Activated CD4-positive, alpha-beta T cell treated with anti-CD3 and anti-CD28 coated beads, Interleukin-2, amount 10 ng/mL, durations not matched to agents 24 days and 14 days (primary cell): ENCODE measurements at regions not wholly inside any gene's neighbourhood (a gene's known extent, or its start where the extent isn't known, plus 50 kb on each side); places are given as distances from the start of the nearest gene placed in this dataset.
"Not testable (repeated sequence)": the region's sequence is repeated elsewhere in the genome, so short reads cannot be mapped to it uniquely, and the experiment has no call there.

Source experiments
- DNase-seq: peaks from one replicate; pipeline ENCODE4 v3.0.0; 2022
- H3K27ac Mint-ChIP-seq: one replicate; pipeline ENCODE4 v1.8.0; 2022; ENCODE audit warnings: mild to moderate bottlenecking, mixed read lengths
- H3K27me3 Mint-ChIP-seq: one replicate; pipeline ENCODE4 v1.8.0; 2022; ENCODE audit warnings: mixed read lengths
- H3K36me3 Mint-ChIP-seq: one replicate; pipeline ENCODE4 v1.8.0; 2022; ENCODE audit warnings: low read depth, mild to moderate bottlenecking, mixed read lengths
- H3K4me1 Mint-ChIP-seq: one replicate; pipeline ENCODE4 v1.8.0; 2021; ENCODE audit warnings: mixed read lengths
- H3K4me3 Mint-ChIP-seq: one replicate; pipeline ENCODE4 v1.8.0; 2022; ENCODE audit warnings: mild to moderate bottlenecking, moderate library complexity, mixed read lengths
- H3K9me3 Mint-ChIP-seq: one replicate; pipeline ENCODE4 v1.8.0; 2021; ENCODE audit warnings: mixed read lengths
- intact Hi-C: fragments of 100-400 bp; cut with micrococcal nuclease; formaldehyde crosslinking; loops from one replicate; pipeline ENCODE4 v1.15.1; 2023

- Mint-ChIP-seq H3K27ac (no peak overlapping the region), H3K9me3 (peaks cover 3% of the 10 kb centered on the region), H3K36me3 (no peaks in the 10 kb centered on the region), H3K4me1 (no peaks in the 10 kb centered on the region), H3K27me3 (no peaks in the 10 kb centered on the region), H3K4me3 (no peak overlapping the region)
- intact Hi-C loops: no loop called here
- DNase-seq: no peak
These were observed 295.5 kb upstream of the HS3ST5 start for GRCh38 chr6:114638341-114638740.

GRCh38 chr6:114634016-114634415 lies 291.2 kb upstream of the HS3ST5 start:
- Mint-ChIP-seq H3K27ac (no peak overlapping the region), H3K4me3 (no peak overlapping the region), H3K4me1 (no peaks in the 10 kb centered on the region), H3K27me3 (no peaks in the 10 kb centered on the region), H3K36me3 (no peaks in the 10 kb centered on the region), H3K9me3 (peaks cover 12% of the 10 kb centered on the region)
- DNase-seq: no peak
- intact Hi-C loops: no loop called here

DNA sequence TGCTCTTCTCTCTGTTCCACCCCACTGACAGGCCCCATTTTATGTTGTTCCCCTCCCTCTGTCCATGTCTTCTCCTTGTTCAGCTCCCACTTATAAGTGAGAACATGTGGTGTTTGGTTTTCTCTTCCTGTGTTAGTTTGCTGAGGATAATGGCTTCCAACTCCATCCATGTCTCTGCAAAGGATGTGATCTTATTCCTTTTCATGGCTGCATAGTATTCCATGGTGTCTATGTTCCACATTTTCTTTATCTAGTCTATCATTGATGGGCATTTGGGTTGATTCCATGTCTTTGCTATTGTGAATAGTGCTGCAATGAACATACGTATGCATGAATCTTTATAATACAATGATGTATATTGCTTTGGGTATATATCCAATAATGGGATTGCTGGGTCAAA lies 283.4 kb upstream of the HS3ST5 start:
- H3K27ac Mint-ChIP-seq, H3K36me3 Mint-ChIP-seq, H3K4me3 Mint-ChIP-seq, H3K9me3 Mint-ChIP-seq, intact Hi-C loops, DNase-seq, H3K4me1 Mint-ChIP-seq, H3K27me3 Mint-ChIP-seq: not testable (repeated sequence)

- H3K36me3 Mint-ChIP-seq: no peaks in the 10 kb centered on the region
- H3K4me3 Mint-ChIP-seq: no peak overlapping the region
- no peaks in the 10 kb centered on the region for H3K4me1 Mint-ChIP-seq
- DNase-seq: no peak
- no peak overlapping the region for H3K27ac Mint-ChIP-seq
- H3K27me3 Mint-ChIP-seq: no peaks in the 10 kb centered on the region
- no peaks in the 10 kb centered on the region for H3K9me3 Mint-ChIP-seq
- intact Hi-C loops: no loop called here
These were observed 276.9 kb upstream of the HS3ST5 start for GRCh38 chr6:114619621-114620200.

GRCh38 chr6:114611696-114612095 lies 268.9 kb upstream of the HS3ST5 start:
- Mint-ChIP-seq H3K4me3 (no peak overlapping the region), H3K9me3 (no peaks in the 10 kb centered on the region), H3K27me3 (no peaks in the 10 kb centered on the region), H3K4me1 (no peaks in the 10 kb centered on the region), H3K27ac (no peak overlapping the region), H3K36me3 (no peaks in the 10 kb centered on the region)
- intact Hi-C loops: no loop called here
- DNase-seq: no peak

DNA sequence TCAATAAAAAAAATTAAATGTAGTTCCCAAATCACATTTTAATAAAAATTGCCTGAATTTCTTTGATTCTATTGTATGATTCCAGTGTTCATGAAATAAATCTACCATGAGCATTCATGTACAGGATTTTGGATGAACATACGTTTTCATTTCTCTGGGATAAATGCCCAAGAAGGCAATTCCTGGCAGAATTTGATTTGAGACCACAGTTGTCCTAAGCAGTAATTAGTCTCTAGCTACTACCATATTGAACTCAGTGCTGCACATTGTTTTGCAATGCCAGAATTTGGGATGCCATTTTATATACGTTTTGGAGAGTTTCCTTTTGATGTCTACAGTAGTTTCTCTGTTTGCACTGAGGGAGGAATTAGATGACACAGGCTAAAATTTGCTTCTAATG lies 265.3 kb upstream of the HS3ST5 start:
- intact Hi-C loops: no loop called here

DNA sequence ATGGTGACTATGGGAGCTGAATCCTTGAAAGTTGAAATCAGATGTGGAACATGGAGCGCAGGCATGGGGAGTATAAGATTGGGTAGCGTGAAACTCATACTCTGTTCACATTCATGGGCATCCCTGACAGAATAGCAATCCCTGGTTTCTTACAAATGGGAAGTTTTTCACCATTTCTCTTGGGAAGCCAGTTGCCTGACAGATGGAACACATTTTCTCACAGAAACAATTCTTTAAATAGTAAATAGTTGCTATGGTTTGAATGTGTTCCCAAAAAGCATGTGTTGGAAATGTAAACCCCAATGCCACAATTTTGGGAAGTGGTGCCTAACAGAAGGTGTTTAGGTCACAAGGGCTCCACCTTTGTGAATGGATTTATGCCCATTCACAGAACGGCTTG lies 262.8 kb upstream of the HS3ST5 start:
- Mint-ChIP-seq H3K9me3 (no peaks in the 10 kb centered on the region), H3K27ac (no peak overlapping the region), H3K4me3 (no peak overlapping the region), H3K27me3 (no peaks in the 10 kb centered on the region), H3K4me1 (no peaks in the 10 kb centered on the region), H3K36me3 (no peaks in the 10 kb centered on the region)
- DNase-seq: no peak
- intact Hi-C loops: no loop called here

More for the DNA sequence above, 265.3 kb upstream of the HS3ST5 start:
- H3K4me1 Mint-ChIP-seq: no peaks in the 10 kb centered on the region
- H3K9me3 Mint-ChIP-seq: no peaks in the 10 kb centered on the region
- no peak overlapping the region for H3K27ac Mint-ChIP-seq
- no peak for DNase-seq
- no peaks in the 10 kb centered on the region for H3K27me3 Mint-ChIP-seq
- no peak overlapping the region for H3K4me3 Mint-ChIP-seq
- H3K36me3 Mint-ChIP-seq: no peaks in the 10 kb centered on the region

- H3K4me1 Mint-ChIP-seq: no peaks in the 10 kb centered on the region
- H3K27me3 Mint-ChIP-seq: no peaks in the 10 kb centered on the region
- intact Hi-C loops: no loop called here
- DNase-seq: no peak
- no peaks in the 10 kb centered on the region for H3K36me3 Mint-ChIP-seq
- no peaks in the 10 kb centered on the region for H3K9me3 Mint-ChIP-seq
- no peak overlapping the region for H3K4me3 Mint-ChIP-seq
- H3K27ac Mint-ChIP-seq: no peak overlapping the region
These were observed 257.6 kb upstream of the HS3ST5 start for GRCh38 chr6:114600381-114600780.

- no peaks in the 10 kb centered on the region for H3K27me3 Mint-ChIP-seq
- H3K4me3 Mint-ChIP-seq: no peak overlapping the region
- DNase-seq: no peak
- no peaks in the 10 kb centered on the region for H3K36me3 Mint-ChIP-seq
- H3K9me3 Mint-ChIP-seq: no peaks in the 10 kb centered on the region
- H3K27ac Mint-ChIP-seq: no peak overlapping the region
- intact Hi-C loops: no loop called here
- H3K4me1 Mint-ChIP-seq: no peaks in the 10 kb centered on the region
These were observed 252.8 kb upstream of the HS3ST5 start for GRCh38 chr6:114595591-114595990.

- Mint-ChIP-seq H3K4me1 (no peaks in the 10 kb centered on the region), H3K36me3 (no peaks in the 10 kb centered on the region), H3K9me3 (no peaks in the 10 kb centered on the region), H3K27ac (no peak overlapping the region), H3K27me3 (no peaks in the 10 kb centered on the region), H3K4me3 (no peak overlapping the region)
- intact Hi-C loops: no loop called here
- no peak for DNase-seq
These were observed 252.4 kb upstream of the HS3ST5 start for GRCh38 chr6:114595186-114595585.

- H3K9me3 Mint-ChIP-seq: no peaks in the 10 kb centered on the region
- no peak overlapping the region for H3K4me3 Mint-ChIP-seq
- no peaks in the 10 kb centered on the region for H3K27me3 Mint-ChIP-seq
- H3K4me1 Mint-ChIP-seq: no peaks in the 10 kb centered on the region
- DNase-seq: no peak
- H3K27ac Mint-ChIP-seq: no peak overlapping the region
- no peaks in the 10 kb centered on the region for H3K36me3 Mint-ChIP-seq
- intact Hi-C loops: no loop called here
These were observed 249.7 kb upstream of the HS3ST5 start for GRCh38 chr6:114592506-114592905.

DNA sequence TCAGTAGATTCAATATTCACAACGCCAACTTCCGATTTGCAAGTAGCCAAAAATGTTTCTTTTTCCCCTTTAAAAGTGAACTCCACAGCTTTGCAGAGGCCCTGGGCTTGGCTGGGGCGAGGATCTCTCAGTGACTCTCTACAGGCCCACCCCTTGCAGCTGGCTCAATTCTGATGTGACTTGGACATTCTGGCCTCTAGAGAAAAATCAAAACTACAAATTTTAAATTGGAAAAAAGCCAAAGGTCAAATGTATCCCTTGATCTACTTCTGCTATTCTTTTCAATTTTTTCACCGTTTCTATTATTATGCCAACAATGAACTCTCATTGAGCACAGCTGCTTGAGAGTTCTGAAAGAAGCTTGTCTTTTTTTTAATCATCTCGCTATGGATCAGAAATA lies 245.9 kb upstream of the HS3ST5 start:
- Mint-ChIP-seq H3K4me1 (no peaks in the 10 kb centered on the region), H3K36me3 (no peaks in the 10 kb centered on the region), H3K4me3 (no peak overlapping the region), H3K9me3 (no peaks in the 10 kb centered on the region), H3K27me3 (no peaks in the 10 kb centered on the region), H3K27ac (no peak overlapping the region)
- DNase-seq: no peak
- intact Hi-C loops: no loop called here

DNA sequence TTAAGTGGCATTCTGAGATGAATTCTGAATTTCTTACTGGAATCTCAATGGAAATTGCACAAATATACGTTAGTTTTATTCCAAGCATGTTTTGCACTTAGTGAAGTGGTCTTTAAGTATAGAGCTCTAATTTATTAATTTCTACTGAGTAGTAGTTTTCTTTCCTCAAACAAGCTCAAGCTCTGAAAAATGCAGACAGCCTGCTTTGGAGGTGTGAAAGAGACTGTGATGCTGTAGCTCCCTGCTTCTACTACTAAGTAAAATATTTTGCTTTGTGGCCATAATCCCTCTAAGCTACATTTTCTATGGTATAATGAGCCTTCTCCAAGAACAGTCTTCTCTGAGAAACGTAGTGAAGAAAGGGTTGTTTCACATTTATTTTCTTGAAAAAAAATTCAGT lies 243.5 kb upstream of the HS3ST5 start:
- intact Hi-C loops: no loop called here
- Mint-ChIP-seq H3K36me3 (no peaks in the 10 kb centered on the region), H3K27ac (no peak overlapping the region), H3K4me1 (no peaks in the 10 kb centered on the region), H3K9me3 (no peaks in the 10 kb centered on the region), H3K4me3 (no peak overlapping the region), H3K27me3 (no peaks in the 10 kb centered on the region)
- DNase-seq: no peak

- intact Hi-C loops: no loop called here
- H3K4me1 Mint-ChIP-seq: no peaks in the 10 kb centered on the region
These were observed 238.5 kb upstream of the HS3ST5 start for GRCh38 chr6:114581293-114581692.

GRCh38 chr6:114580882-114581281 lies 238.1 kb upstream of the HS3ST5 start:
- Mint-ChIP-seq H3K4me3 (no peak overlapping the region), H3K27me3 (no peaks in the 10 kb centered on the region), H3K9me3 (no peaks in the 10 kb centered on the region), H3K4me1 (no peaks in the 10 kb centered on the region), H3K27ac (no peak overlapping the region), H3K36me3 (no peaks in the 10 kb centered on the region)
- intact Hi-C loops: no loop called here
- no peak for DNase-seq

More at GRCh38 chr6:114581293-114581692, 238.5 kb upstream of the HS3ST5 start:
- Mint-ChIP-seq H3K4me3 (no peak overlapping the region), H3K9me3 (no peaks in the 10 kb centered on the region), H3K27me3 (no peaks in the 10 kb centered on the region), H3K27ac (no peak overlapping the region), H3K36me3 (no peaks in the 10 kb centered on the region)
- DNase-seq: no peak
